Testis (tissue), 2 donors: ENCODE measurements at regions not wholly inside any gene's neighbourhood (a gene's known extent, or its start where the extent isn't known, plus 50 kb on each side); places are given as distances from the start of the nearest gene placed in this dataset.
"Not testable (repeated sequence)": the region's sequence is repeated elsewhere in the genome, so short reads cannot be mapped to it uniquely, and the experiment has no call there.

ENCODE experiments used
- DNase-seq: peaks from one replicate; pipeline ENCODE4 v3.0.0-alpha.2; 2019
- H3K27ac ChIP-seq, 2 donors: fragments of 200-600 bp; sonication (generic); one replicate each; pipeline ENCODE4 v1.5.1; 2019
- H3K27me3 ChIP-seq: fragments of 200-600 bp; sonication (generic); one replicate; pipeline ENCODE4 v1.5.1; 2019
- H3K36me3 ChIP-seq: fragments of 200-600 bp; sonication (generic); one replicate; pipeline ENCODE4 v1.5.1; 2017; ENCODE audit warnings: low read depth; ENCODE audit errors: missing control alignments
- H3K4me1 ChIP-seq: fragments of 200-600 bp; sonication (generic); one replicate; pipeline ENCODE4 v1.5.1; 2019
- H3K4me3 ChIP-seq, 2 donors: fragments of 200-600 bp; sonication (generic); one replicate each; pipeline ENCODE4 v1.5.1; 2017 to 2019
- H3K9me3 ChIP-seq: fragments of 200-600 bp; sonication (generic); one replicate; pipeline ENCODE4 v1.5.1; 2017
- CTCF ChIP-seq, 3 experiments: fragments of 450-650 bp in 2 of 3; fragments of 200-600 bp in 1 of 3; sonication (generic) in 1 of 3; IDR thresholded peaks; one replicate each; pipeline ENCODE4 v1.5.1; 2016 to 2019; ENCODE audit warnings: antibody characterized with exemption in 3 of 3, mild to moderate bottlenecking in 2 of 3, moderate library complexity in 1 of 3
- POLR2A ChIP-seq: fragments of 450-650 bp; IDR thresholded peaks from one replicate; pipeline ENCODE4 v1.6.1; 2017; ENCODE audit warnings: antibody characterized with exemption, mild to moderate bottlenecking, moderate library complexity
- WGBS, 2 donors: methylation state at CpG; one replicate each; pipeline ENCODE4 v1.1.5; 2018; 5-methylcytosine and 5-hydroxymethylcytosine counted together
- intact Hi-C: fragments of 100-400 bp; cut with DNase I; formaldehyde crosslinking; loops from one replicate; pipeline ENCODE4 v1.15.1; 2023; ENCODE audit warnings: low total_unique reads

GRCh38 chr14:98223106-98223505 lies 1048.9 kb downstream of the BCL11B start:
- Histone ChIP-seq H3K4me1 (no peaks in the 10 kb centered on the region), H3K27ac (no peak overlapping the region), H3K4me3 (no peak overlapping the region), H3K27me3 (no peaks in the 10 kb centered on the region), H3K9me3 (no peaks in the 10 kb centered on the region), H3K36me3 (no peaks in the 10 kb centered on the region)
- intact Hi-C loops: no loop called here
- TF ChIP-seq CTCF (IDR thresholded peaks at IDR 0.05) (no peak), POLR2A (no peak)
- no peak for DNase-seq
- WGBS, 2 donors: 55 to 78% methylated on average over 6 of the region's 6 CpGs

- DNase-seq, H3K27me3 ChIP-seq, H3K36me3 ChIP-seq, H3K4me1 ChIP-seq, intact Hi-C loops, H3K9me3 ChIP-seq, H3K27ac ChIP-seq, H3K4me3 ChIP-seq: not testable (repeated sequence)
- WGBS, 2 donors: 83 to 86% methylated on average over 4 of the region's 4 CpGs
Observed at GRCh38 chr14:98223710-98224109, 1048.3 kb downstream of the BCL11B start.

- no peaks in the 10 kb centered on the region for H3K4me1 ChIP-seq
- DNase-seq: no peak
- no peaks in the 10 kb centered on the region for H3K27me3 ChIP-seq
- no peaks in the 10 kb centered on the region for H3K36me3 ChIP-seq
- no peak overlapping the region for H3K27ac ChIP-seq
- no peak overlapping the region for H3K4me3 ChIP-seq
- no peak for TF ChIP-seq POLR2A
- TF ChIP-seq CTCF (IDR thresholded peaks at IDR 0.05): no peak
- 58 to 75% methylated on average over 6 to 8 of the region's 8 CpGs for whole genome bisulfite sequencing, 2 donors
- intact Hi-C loops: no loop called here
- H3K9me3 ChIP-seq: no peaks in the 10 kb centered on the region
Observed at GRCh38 chr14:98226411-98226810, 1045.6 kb downstream of the BCL11B start.

GRCh38 chr14:98227000-98227726 lies 1044.8 kb downstream of the BCL11B start:
- TF ChIP-seq CTCF (IDR thresholded peaks at IDR 0.05) (no peak), POLR2A (no peak)
- WGBS, 2 donors: 64 to 73% methylated on average over 12 of the region's 12 CpGs
- intact Hi-C loops: no loop called here
- H3K36me3 ChIP-seq: no peaks in the 10 kb centered on the region
- H3K27ac ChIP-seq: no peak overlapping the region
- no peak for DNase-seq
- H3K4me3 ChIP-seq: no peak overlapping the region
- H3K27me3 ChIP-seq: no peaks in the 10 kb centered on the region
- H3K9me3 ChIP-seq: no peaks in the 10 kb centered on the region
- H3K4me1 ChIP-seq: no peaks in the 10 kb centered on the region

GRCh38 chr14:98227727-98228111 lies 1044.3 kb downstream of the BCL11B start:
- no peak overlapping the region for H3K4me3 ChIP-seq
- H3K27me3 ChIP-seq: no peaks in the 10 kb centered on the region
- intact Hi-C loops: no loop called here
- WGBS, 2 donors: 71 to 91% methylated on average over 3 of the region's 3 CpGs
- TF ChIP-seq POLR2A (no peak), CTCF (IDR thresholded peaks at IDR 0.05) (no peak)
- no peaks in the 10 kb centered on the region for H3K4me1 ChIP-seq
- H3K27ac ChIP-seq: no peak overlapping the region
- no peaks in the 10 kb centered on the region for H3K36me3 ChIP-seq
- no peaks in the 10 kb centered on the region for H3K9me3 ChIP-seq
- no peak for DNase-seq
